Ishikawa (cell line): ENCODE measurements at regions not wholly inside any gene's neighbourhood (a gene's known extent, or its start where the extent isn't known, plus 50 kb on each side); places are given as distances from the start of the nearest gene placed in this dataset.

Experiments used
- CEBPB ChIP-seq: IDR thresholded peaks from 2 replicates; pipeline ENCODE4 v1.6.1; 2012
- CREB1 ChIP-seq: IDR thresholded peaks from 2 replicates; pipeline ENCODE4 v1.6.1; 2012; ENCODE audit warnings: low read depth
- EGR1 ChIP-seq: IDR thresholded peaks from 2 replicates; pipeline ENCODE4 v1.6.1; 2012
- EP300 ChIP-seq: IDR thresholded peaks from 2 replicates; pipeline ENCODE4 v1.6.1; 2012; ENCODE audit warnings: borderline replicate concordance
- FOXM1 ChIP-seq: IDR thresholded peaks from 2 replicates; pipeline ENCODE4 v1.6.1; 2012; ENCODE audit warnings: low read depth, borderline replicate concordance
- MAX ChIP-seq: IDR thresholded peaks from 2 replicates; pipeline ENCODE4 v1.6.1; 2012
- NFIC ChIP-seq: IDR thresholded peaks from 2 replicates; pipeline ENCODE4 v1.6.1; 2012
- RAD21 ChIP-seq: IDR thresholded peaks from 2 replicates; pipeline ENCODE4 v1.6.1; 2012; ENCODE audit warnings: low read depth
- REST ChIP-seq: IDR thresholded peaks from 2 replicates; pipeline ENCODE4 v1.6.1; 2012; ENCODE audit warnings: low read depth, mild to moderate bottlenecking
- TAF1 ChIP-seq: IDR thresholded peaks from 2 replicates; pipeline ENCODE4 v1.6.1; 2012; ENCODE audit warnings: low read depth, mild to moderate bottlenecking
- TCF12 ChIP-seq: IDR thresholded peaks from 2 replicates; pipeline ENCODE4 v1.6.1; 2012; ENCODE audit warnings: low read depth
- TEAD4 ChIP-seq: IDR thresholded peaks from 2 replicates; pipeline ENCODE4 v1.6.1; 2012
- USF1 ChIP-seq: IDR thresholded peaks from 2 replicates; pipeline ENCODE4 v1.6.1; 2012
- YY1 ChIP-seq: IDR thresholded peaks from 2 replicates; pipeline ENCODE4 v1.6.1; 2012; ENCODE audit warnings: low read depth
- ZBTB7A ChIP-seq: IDR thresholded peaks from 2 replicates; pipeline ENCODE4 v1.6.1; 2012; ENCODE audit warnings: low read depth

- peak; percentile 46 for TF ChIP-seq RAD21
- TF ChIP-seq TEAD4, result no peak
Measured at GRCh38 chr11:110367571-110367970, 62.2 kb upstream of the FDX1 start.

GRCh38 chr11:110371084-110371483 is 58.7 kb upstream of the FDX1 start:
- TF ChIP-seq TCF12 (no peak), TAF1 (no peak), CEBPB (no peak), EGR1 (no peak), TEAD4 (no peak), FOXM1 (no peak), RAD21 (no peak)

- TF ChIP-seq CREB1, result no peak
- TF ChIP-seq NFIC, result no peak
- no peak for TF ChIP-seq CEBPB
Measured at GRCh38 chr11:110373051-110373702, 56.6 kb upstream of the FDX1 start.

GRCh38 chr11:110374921-110375320 is 54.8 kb upstream of the FDX1 start:
- TF ChIP-seq USF1 (no peak), FOXM1 (no peak), EGR1 (no peak), CEBPB (no peak), CREB1 (no peak), TAF1 (no peak), TEAD4 (no peak), MAX (no peak), RAD21 (no peak), REST (no peak), NFIC (no peak), TCF12 (no peak), ZBTB7A (no peak), EP300 (no peak), YY1 (no peak)

GRCh38 chr11:110375351-110375750 is 54.4 kb upstream of the FDX1 start:
- TF ChIP-seq FOXM1, result no peak
- no peak for TF ChIP-seq TAF1
- no peak for TF ChIP-seq EP300
- no peak for TF ChIP-seq TEAD4
- TF ChIP-seq CEBPB, result no peak
- no peak for TF ChIP-seq TCF12
- TF ChIP-seq YY1, result no peak
- no peak for TF ChIP-seq REST
- TF ChIP-seq EGR1, result no peak
- no peak for TF ChIP-seq RAD21
- TF ChIP-seq NFIC, result no peak
- no peak for TF ChIP-seq MAX

- TF ChIP-seq EP300 (no peak), CREB1 (no peak), FOXM1 (no peak), MAX (no peak), EGR1 (no peak), YY1 (no peak), RAD21 (no peak), REST (no peak), USF1 (no peak), TAF1 (no peak), ZBTB7A (no peak)
Measured at GRCh38 chr11:110376021-110376420, 53.7 kb upstream of the FDX1 start.
